ENCODE measurements at regions not wholly inside any gene's neighbourhood (a gene's known extent, or its start where the extent isn't known, plus 50 kb on each side); places are given as distances from the start of the nearest gene placed in this dataset.

GRCh38 chr2:23106242-23106785 lies 278.7 kb upstream of the KLHL29 start:
- CTCF ChIA-PET = no interaction called here
- TF ChIP-seq ZEB2 (tag by site-specific recombination; IDR thresholded peaks at IDR 0.05) = no peak
- no peak for TF ChIP-seq ZNF548 (tag by site-specific recombination; IDR thresholded peaks at IDR 0.05)
- no peak for TF ChIP-seq ZNF184 (tag by site-specific recombination; IDR thresholded peaks at IDR 0.05)
- TF ChIP-seq ZNF501 (tag by site-specific recombination; IDR thresholded peaks at IDR 0.05) = no peak
- TF ChIP-seq ZNF514 (tag by site-specific recombination; IDR thresholded peaks at IDR 0.05) = no peak
- TF ChIP-seq ZNF610 (tag by site-specific recombination; IDR thresholded peaks at IDR 0.05; ENCODE audit: borderline replicate concordance) = no peak
- TF ChIP-seq ZNF560 (tag by site-specific recombination; IDR thresholded peaks at IDR 0.05; ENCODE audit: borderline replicate concordance) = no peak
- TF ChIP-seq OSR2 (tag by site-specific recombination; IDR thresholded peaks at IDR 0.05) = no peak
- TF ChIP-seq, protein P1, sequence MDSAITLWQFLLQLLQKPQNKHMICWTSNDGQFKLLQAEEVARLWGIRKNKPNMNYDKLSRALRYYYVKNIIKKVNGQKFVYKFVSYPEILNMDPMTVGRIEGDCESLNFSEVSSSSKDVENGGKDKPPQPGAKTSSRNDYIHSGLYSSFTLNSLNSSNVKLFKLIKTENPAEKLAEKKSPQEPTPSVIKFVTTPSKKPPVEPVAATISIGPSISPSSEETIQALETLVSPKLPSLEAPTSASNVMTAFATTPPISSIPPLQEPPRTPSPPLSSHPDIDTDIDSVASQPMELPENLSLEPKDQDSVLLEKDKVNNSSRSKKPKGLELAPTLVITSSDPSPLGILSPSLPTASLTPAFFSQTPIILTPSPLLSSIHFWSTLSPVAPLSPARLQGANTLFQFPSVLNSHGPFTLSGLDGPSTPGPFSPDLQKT (IDR thresholded peaks at IDR 0.05; ENCODE audit: borderline replicate concordance, low read depth, low read length) = no peak
- TF ChIP-seq ZNF626 (tag by site-specific recombination; IDR thresholded peaks at IDR 0.05) = no peak
- no peak for TF ChIP-seq HOXC10 (CRISPR knock-in tag; IDR thresholded peaks at IDR 0.05)

DNA sequence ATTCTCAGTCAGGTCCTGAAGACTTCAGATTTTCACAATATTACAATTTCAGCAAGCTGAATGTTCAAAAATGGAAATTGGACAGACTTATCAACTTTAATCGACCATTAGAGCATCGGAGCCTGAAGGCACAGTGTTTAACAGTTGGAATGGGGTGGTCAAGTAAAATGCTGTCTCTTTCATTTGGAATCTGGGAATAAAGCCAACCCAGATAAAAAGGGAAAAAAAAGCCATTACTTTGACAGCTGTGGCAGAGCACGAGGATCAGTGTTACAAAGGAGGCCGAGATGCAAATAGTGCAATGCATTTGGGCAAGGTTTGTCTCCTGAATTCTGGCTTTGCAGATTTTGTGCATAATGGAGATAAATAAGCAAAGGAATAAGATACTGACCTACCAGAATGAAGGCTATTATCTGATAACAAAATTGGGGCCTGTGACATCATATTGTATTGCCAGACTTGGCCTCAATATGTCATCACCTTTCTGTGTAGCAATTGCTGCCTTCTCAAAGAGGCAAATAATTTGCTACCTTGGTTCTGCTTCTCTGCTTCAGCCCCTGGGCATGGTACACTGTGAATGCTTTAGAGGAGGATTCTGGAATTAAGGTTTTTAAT lies 277.5 kb upstream of the KLHL29 start:
- POLR2A ChIA-PET = no interaction called here

More at GRCh38 chr2:23106242-23106785, 278.7 kb upstream of the KLHL29 start:
- no peaks in the 10 kb centered on the region for H3K36me3 ChIP-seq (ENCODE audit: control insufficient read depth in 2 of 2, insufficient read depth in 1 of 2, low read length in 2 of 2)
- no peak overlapping the region for H3K27ac ChIP-seq (ENCODE audit: extremely low read depth, low read depth, low read length)
- no peaks in the 10 kb centered on the region for H3K4me1 ChIP-seq (ENCODE audit: control insufficient read depth, insufficient read depth, low read length)
- H3K9me3 ChIP-seq (ENCODE audit: control insufficient read depth, insufficient read depth, low read depth, low read length) = no peaks in the 10 kb centered on the region
- no peak overlapping the region for H3K4me3 ChIP-seq (ENCODE audit: low read depth, low read length)
- POLR2A ChIA-PET = no interaction called here

More for the DNA sequence above, 277.5 kb upstream of the KLHL29 start:
- Histone ChIP-seq H3K4me1 (ENCODE audit: control insufficient read depth, insufficient read depth, low read length) (no peaks in the 10 kb centered on the region), H3K36me3 (ENCODE audit: control insufficient read depth in 2 of 2, insufficient read depth in 1 of 2, low read length in 2 of 2) (no peaks in the 10 kb centered on the region), H3K4me3 (ENCODE audit: low read depth, low read length) (no peak overlapping the region), H3K9me3 (ENCODE audit: control insufficient read depth, insufficient read depth, low read depth, low read length) (no peaks in the 10 kb centered on the region), H3K27ac (ENCODE audit: extremely low read depth, low read depth, low read length) (no peak overlapping the region)
- no peak for TF ChIP-seq ZNF202 (tag by site-specific recombination; IDR thresholded peaks at IDR 0.05; ENCODE audit: borderline replicate concordance)
- no peak for TF ChIP-seq ZNF585B (tag by site-specific recombination; IDR thresholded peaks at IDR 0.05)
- TF ChIP-seq ZNF223 (tag by site-specific recombination; IDR thresholded peaks at IDR 0.05) = no peak
- TF ChIP-seq ZNF132 (tag by site-specific recombination; IDR thresholded peaks at IDR 0.05; ENCODE audit: borderline replicate concordance) = no peak
- TF ChIP-seq ZBTB1 (tag by site-specific recombination; IDR thresholded peaks at IDR 0.05) = no peak
- TF ChIP-seq PRDM2 (tag by site-specific recombination; IDR thresholded peaks at IDR 0.05; ENCODE audit: borderline replicate concordance) = no peak
- no peak for TF ChIP-seq ZNF600 (tag by site-specific recombination; IDR thresholded peaks at IDR 0.05)
- no peak for TF ChIP-seq ZNF530 (tag by site-specific recombination; IDR thresholded peaks at IDR 0.05; ENCODE audit: low read depth)
- TF ChIP-seq ZNF514 (tag by site-specific recombination; IDR thresholded peaks at IDR 0.05) = no peak
- no peak for TF ChIP-seq ZNF112 (tag by site-specific recombination; IDR thresholded peaks at IDR 0.05)
- TF ChIP-seq, protein P2, sequence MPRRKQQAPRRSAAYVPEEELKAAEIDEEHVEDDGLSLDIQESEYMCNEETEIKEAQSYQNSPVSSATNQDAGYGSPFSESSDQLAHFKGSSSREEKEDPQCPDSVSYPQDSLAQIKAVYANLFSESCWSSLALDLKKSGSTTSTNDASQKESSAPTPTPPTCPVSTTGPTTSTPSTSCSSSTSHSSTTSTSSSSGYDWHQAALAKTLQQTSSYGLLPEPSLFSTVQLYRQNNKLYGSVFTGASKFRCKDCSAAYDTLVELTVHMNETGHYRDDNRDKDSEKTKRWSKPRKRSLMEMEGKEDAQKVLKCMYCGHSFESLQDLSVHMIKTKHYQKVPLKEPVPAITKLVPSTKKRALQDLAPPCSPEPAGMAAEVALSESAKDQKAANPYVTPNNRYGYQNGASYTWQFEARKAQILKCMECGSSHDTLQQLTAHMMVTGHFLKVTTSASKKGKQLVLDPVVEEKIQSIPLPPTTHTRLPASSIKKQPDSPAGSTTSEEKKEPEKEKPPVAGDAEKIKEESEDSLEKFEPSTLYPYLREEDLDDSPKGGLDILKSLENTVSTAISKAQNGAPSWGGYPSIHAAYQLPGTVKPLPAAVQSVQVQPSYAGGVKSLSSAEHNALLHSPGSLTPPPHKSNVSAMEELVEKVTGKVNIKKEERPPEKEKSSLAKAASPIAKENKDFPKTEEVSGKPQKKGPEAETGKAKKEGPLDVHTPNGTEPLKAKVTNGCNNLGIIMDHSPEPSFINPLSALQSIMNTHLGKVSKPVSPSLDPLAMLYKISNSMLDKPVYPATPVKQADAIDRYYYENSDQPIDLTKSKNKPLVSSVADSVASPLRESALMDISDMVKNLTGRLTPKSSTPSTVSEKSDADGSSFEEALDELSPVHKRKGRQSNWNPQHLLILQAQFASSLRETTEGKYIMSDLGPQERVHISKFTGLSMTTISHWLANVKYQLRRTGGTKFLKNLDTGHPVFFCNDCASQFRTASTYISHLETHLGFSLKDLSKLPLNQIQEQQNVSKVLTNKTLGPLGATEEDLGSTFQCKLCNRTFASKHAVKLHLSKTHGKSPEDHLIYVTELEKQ (tag by site-specific recombination; IDR thresholded peaks at IDR 0.05; ENCODE audit: borderline replicate concordance) = no peak
- TF ChIP-seq ZNF175 (tag by site-specific recombination; IDR thresholded peaks at IDR 0.05) = no peak
- CTCF ChIA-PET = no interaction called here

All from HEK293 (cell line).